ENCODE measurements at regions not wholly inside any gene's neighbourhood (a gene's known extent, or its start where the extent isn't known, plus 50 kb on each side); places are given as distances from the start of the nearest gene placed in this dataset.

GRCh38 chr5:2574155-2574554, 177.3 kb downstream of the IRX2 start:
- DNase-seq (ENCODE audit: low read depth in 1 of 2, low spot score in 1 of 2) = no peak

- DNase-seq (ENCODE audit: low read depth in 1 of 2, low spot score in 1 of 2) = no peak
Observed at GRCh38 chr5:2570586-2570985, 180.9 kb downstream of the IRX2 start.

GRCh38 chr5:2569774-2570542, 181.5 kb downstream of the IRX2 start:
- no peak for DNase-seq (ENCODE audit: low read depth in 1 of 2, low spot score in 1 of 2)

DNA sequence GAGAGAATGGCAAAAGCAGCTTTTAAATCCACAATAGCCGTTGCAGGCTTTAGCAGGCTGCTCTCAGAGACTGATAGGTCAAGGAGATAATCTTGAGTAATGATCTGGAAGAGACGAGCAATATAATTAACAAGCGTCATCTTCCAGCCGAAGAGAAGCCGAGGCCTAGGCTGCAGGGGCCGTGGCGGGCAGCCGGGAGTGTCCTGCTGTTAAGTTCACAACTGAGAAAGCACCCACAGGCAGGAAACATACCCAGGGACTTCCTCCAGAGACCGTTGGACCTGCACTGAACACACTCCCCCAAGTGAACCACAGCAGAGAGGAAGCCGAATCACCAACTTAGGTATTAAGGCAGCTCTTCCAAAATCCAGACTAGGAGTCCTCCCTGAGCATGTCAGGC, 182.3 kb downstream of the IRX2 start:
- DNase-seq (ENCODE audit: low read depth in 1 of 2, low spot score in 1 of 2) = no peak

GRCh38 chr5:2566284-2566683, 185.2 kb downstream of the IRX2 start:
- DNase-seq (ENCODE audit: low read depth in 1 of 2, low spot score in 1 of 2) = no peak

- DNase-seq (ENCODE audit: low read depth in 1 of 2, low spot score in 1 of 2) = no peak
Observed at GRCh38 chr5:2565147-2565546, 186.3 kb downstream of the IRX2 start.

DNA sequence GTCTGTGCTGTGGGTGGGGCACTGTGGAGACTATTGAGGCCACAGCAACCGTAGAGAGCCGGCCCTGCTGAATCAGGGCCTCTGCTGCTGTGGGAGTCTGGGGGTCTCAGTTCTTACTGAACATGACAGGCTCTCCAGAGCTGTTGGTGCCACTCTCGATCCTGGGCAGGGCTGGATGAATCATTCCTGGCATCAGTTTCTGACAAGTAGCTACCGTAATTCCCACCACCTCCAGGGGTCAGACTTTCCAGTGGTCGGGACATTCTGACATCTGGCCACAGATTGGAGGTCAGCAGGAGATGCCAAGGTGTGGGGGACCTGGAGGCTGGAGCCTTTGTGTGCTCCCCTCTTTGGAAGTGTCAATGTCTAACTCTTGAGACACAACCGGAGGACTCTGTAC, 188.4 kb downstream of the IRX2 start:
- no peak for DNase-seq (ENCODE audit: low read depth in 1 of 2, low spot score in 1 of 2)

DNA sequence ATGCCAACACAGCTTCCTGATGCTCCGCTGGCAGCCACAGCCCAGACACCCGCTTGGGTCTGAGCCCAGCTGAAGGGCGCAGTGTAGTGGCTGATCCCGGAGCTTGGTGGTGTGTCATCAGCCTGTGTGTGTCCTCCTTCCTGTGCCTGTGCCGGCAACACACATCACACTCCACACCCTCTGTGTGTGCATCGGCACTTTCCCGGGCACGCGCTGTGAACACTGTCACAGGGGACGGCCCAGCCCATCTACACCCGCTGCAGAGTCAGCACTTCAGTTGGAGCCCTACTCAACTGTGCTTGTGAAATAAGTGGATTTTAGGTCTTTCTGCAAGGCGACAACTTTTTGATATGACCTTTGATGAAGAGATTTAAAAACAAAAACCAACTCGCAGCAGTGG, 189.4 kb downstream of the IRX2 start:
- DNase-seq (ENCODE audit: low read depth in 1 of 2, low spot score in 1 of 2) = no peak

GRCh38 chr5:2560435-2560834, 191.0 kb downstream of the IRX2 start:
- no peak for DNase-seq (ENCODE audit: low read depth in 1 of 2, low spot score in 1 of 2)

GRCh38 chr5:2557435-2557834, 194.0 kb downstream of the IRX2 start:
- DNase-seq (ENCODE audit: low read depth in 1 of 2, low spot score in 1 of 2) = no peak

GRCh38 chr5:2556375-2556966, 195.0 kb downstream of the IRX2 start:
- DNase-seq (ENCODE audit: low read depth in 1 of 2, low spot score in 1 of 2) = no peak

- DNase-seq (ENCODE audit: low read depth in 1 of 2, low spot score in 1 of 2) = no peak
Observed at GRCh38 chr5:2553611-2554010, 197.9 kb downstream of the IRX2 start.

GRCh38 chr5:2550509-2550908, 201.0 kb downstream of the IRX2 start:
- no peak for DNase-seq (ENCODE audit: low read depth in 1 of 2, low spot score in 1 of 2)

DNA sequence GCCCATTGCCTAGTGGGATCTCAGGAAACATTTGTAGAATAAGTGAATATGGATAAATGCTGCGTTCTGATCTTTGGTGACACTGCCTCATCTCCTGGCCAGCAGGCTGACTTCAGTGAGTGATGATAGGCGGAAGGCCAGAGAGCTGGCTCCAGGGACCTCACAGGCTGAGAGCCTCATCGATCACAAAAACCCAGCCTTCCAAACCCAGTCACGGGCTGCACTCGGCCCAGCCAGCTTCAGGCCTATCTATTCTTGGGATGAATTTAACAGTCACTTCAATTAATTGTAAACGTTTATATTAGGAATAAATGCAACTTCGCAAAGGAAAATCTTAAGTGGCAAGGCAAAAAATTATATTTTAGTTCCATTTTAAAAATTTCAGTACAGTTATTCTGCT, 201.6 kb downstream of the IRX2 start:
- no peak for DNase-seq (ENCODE audit: low read depth in 1 of 2, low spot score in 1 of 2)

GRCh38 chr5:2549354-2549753, 202.1 kb downstream of the IRX2 start:
- no peak for DNase-seq (ENCODE audit: low read depth in 1 of 2, low spot score in 1 of 2)

DNA sequence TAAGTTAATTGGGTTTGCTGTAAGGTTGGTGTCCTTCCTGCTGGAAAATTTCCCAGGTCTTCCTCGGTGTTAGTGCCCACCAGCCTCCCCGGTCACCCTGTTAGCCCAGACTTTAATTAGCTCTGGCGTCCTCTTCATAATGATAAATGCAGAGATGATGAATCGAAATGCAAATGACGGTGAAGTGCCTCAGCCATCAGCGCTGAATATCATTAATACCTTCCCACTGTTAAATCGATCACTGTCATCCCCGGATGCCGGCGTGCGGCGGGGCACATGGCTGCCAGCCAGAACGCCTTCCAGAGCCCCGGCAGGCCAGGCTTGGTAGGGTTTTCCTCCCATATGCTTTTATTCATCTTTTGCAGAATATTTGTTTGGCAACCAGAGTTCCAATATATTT, 204.5 kb downstream of the IRX2 start:
- DNase-seq (ENCODE audit: low read depth in 1 of 2, low spot score in 1 of 2) = no peak

DNA sequence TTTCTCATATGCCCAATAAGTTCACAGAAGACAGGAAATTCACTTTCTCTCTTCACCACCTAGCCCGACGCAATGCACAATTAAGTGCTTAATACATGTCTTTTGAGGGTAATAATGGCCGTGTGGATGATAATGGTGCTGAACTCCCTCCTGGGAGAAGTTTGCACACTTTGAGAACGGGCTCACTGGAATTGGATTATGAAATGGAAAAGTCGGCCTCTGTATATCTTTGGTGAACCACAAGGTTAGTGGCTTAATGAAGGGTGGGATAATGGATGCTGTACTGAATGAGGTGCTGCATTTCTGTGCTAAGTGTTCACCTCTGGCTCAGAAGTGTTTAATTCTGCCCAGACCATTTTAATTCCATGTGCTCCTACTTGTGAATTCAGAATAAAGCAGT, 207.5 kb downstream of the IRX2 start:
- no peak for DNase-seq (ENCODE audit: low read depth in 1 of 2, low spot score in 1 of 2)

DNA sequence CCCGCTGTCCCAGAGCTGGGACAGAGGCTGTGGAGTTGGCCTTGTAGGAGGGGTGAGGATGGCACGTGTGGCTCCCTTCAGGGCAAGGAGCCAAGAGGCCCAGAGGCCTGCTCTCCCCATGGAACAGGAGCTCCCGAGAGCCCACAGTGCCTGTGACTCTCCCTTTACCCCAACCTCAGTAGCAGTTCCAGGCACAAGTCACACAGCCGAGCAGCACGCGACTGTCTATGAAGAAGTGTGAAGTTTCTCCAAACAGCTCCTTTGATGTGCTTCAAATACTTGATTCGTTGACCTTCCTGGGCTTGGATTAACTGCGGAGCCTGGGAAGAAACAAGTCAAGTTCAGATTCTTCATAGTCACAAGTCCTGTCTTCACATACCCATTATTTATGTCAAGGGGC, 208.7 kb downstream of the IRX2 start:
- no peak for DNase-seq (ENCODE audit: low read depth in 1 of 2, low spot score in 1 of 2)

DNA sequence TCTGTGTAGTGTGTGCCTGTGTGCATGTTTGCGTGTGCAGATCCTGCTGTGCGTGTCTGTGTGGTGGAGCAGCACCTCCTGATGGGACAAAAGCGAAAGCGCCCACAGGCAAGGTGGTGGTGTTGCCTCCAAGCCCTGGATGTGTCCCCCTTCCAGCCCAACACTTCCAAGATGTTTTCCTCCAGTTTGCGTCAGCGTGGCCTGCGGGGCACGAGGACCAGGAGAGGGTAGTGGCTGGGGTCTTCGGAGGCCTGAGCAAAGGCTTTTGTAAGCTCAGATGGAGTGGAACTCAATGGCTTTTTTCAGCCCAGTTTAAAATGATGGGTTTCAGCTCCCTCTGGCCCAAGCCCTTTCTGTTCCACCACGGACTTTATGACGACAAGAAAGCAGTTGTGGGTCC, 209.5 kb downstream of the IRX2 start:
- no peak for DNase-seq (ENCODE audit: low read depth in 1 of 2, low spot score in 1 of 2)

- no peak for DNase-seq (ENCODE audit: low read depth in 1 of 2, low spot score in 1 of 2)
Observed at GRCh38 chr5:2538169-2538568, 213.3 kb downstream of the IRX2 start.

DNA sequence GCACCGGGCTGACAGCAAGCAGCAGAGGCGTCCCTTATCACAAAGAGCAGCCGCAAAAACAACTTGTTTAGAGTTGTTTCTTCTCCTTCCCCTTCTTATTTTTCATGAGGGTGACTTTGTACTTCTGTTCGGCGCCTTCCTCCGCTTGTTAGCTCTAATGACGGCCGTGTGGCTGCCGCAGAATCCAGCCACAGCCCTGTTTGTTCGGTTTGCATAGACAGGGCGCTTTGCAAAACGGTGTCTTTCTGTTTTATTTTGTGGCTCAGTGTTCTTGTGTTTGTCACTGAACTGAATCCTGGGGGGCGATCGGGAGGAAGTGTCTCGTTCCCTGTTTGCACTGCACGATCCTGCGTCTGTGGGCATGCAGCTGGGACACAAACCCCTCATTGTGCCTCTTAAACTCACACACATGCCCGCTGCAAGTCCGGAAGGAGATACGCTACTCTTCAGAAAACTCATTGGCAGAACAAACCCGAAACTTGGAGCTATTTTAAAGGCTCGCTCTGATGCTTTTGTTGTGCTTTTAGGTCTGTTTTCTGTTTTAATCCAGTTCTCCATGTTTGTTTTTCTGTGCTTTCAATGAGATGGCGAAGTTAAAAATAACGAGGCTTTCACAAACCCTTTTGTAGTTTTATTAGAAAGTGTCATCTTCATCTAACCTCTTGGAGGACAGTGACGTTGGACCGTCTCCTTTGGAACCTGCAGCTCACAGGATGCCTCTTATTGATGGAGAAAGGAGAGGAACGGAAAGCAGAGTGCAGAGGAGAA, 213.9 kb downstream of the IRX2 start:
- no peak for DNase-seq (ENCODE audit: low read depth in 1 of 2, low spot score in 1 of 2)

DNA sequence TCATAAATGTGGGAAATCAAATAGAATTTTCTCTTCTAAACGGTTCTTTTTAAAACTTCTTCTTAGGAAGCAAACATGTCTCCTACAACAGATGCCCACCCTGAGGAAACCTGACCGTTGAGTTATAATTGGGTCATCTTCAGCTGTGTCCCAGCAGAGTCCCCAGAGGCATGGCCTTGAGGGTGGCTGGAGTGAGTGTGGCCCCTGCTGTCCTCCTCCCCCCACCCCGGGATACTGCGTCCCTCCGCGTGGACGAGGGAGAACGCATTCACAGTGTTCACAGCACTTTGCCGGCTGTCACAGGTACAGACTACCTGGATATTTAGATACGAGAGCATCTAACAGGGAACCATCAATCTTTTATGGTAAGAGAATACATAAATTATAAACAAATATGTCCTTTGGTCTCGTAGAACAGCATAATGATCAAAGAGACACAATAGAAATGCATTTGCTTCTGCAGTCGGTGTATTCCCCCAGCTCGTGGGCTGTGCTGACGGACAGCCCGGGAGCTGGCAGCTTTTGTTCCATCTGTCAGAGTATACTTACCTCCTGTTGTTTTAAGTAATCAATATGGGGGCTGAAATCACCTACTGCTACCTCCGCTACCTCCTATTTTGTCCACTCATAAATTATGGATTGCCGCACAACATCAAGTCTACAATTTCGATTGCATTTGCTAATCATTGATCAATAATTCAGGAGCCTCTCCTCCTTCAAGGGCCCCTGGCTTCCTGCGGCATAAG, 214.7 kb downstream of the IRX2 start:
- DNase-seq (ENCODE audit: low read depth in 1 of 2, low spot score in 1 of 2) = no peak
